Activated naive CD4-positive, alpha-beta T cell treated with anti-CD3 and anti-CD28 coated beads for 36 hours (primary cell): ENCODE measurements at regions not wholly inside any gene's neighbourhood (a gene's known extent, or its start where the extent isn't known, plus 50 kb on each side); places are given as distances from the start of the nearest gene placed in this dataset.

Experiments used
- CTCF ChIA-PET: fragments of 350-600 bp; sonication (Branson Sonifier 250); formaldehyde crosslinking; loops from one replicate; lab custom pipeline; 2021; ENCODE audit warnings: antibody characterized with exemption; lab: Charles Lee
- DNase-seq: peaks from one replicate; pipeline ENCODE4 v3.0.0-alpha.2; 2020
- H3K27ac Mint-ChIP-seq: one replicate; pipeline ENCODE4 v1.8.0; 2021; ENCODE audit warnings: mild to moderate bottlenecking, mixed read lengths
- H3K27me3 Mint-ChIP-seq: one replicate; pipeline ENCODE4 v1.8.0; 2021; ENCODE audit warnings: low read depth, mixed read lengths
- H3K36me3 Mint-ChIP-seq: one replicate; pipeline ENCODE4 v1.8.0; 2021; ENCODE audit warnings: low read depth, mixed read lengths
- H3K4me1 Mint-ChIP-seq: one replicate; pipeline ENCODE4 v1.8.0; 2021; ENCODE audit warnings: low read depth, mixed read lengths
- H3K4me3 Mint-ChIP-seq: one replicate; pipeline ENCODE4 v1.8.0; 2021; ENCODE audit warnings: mild to moderate bottlenecking, moderate library complexity, mixed read lengths
- H3K9me3 Mint-ChIP-seq: one replicate; pipeline ENCODE4 v1.8.0; 2021; ENCODE audit warnings: mixed read lengths
- intact Hi-C: fragments of 100-400 bp; cut with micrococcal nuclease; formaldehyde crosslinking; loops from one replicate; pipeline ENCODE4 v1.15.1; 2023

DNA sequence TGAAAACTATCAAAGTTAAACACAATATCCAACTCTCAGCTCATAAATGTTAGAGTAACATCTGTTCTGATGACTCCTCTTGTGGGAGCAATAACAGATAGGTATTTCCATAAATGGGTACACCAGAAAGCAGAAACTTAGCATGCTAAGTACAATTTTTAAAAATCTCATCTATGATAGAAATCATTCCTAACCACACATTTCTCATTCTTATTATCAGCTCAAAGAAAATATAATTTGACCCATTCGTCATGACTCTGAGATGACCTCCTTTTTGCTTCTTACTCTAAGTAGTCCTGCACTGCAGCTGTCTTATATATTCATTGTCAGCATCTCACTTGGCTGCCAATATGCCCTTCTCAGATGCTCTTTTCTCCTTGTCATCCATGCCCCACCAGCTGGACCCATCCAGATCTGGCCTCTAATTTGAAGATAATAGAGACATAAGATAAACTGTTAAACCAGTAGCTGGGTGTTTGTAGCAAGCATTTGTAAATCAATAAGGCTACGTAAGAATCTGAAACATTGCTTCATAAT lies 298.3 kb downstream of the KCNS3 start:
- intact Hi-C loops, result loop anchor here (5.0 kb wide), 1 partner anchor 454 kb away; no protein-coding TSS in a partner anchor
- no peak for DNase-seq
- Mint-ChIP-seq H3K4me3 (no peak overlapping the region), H3K27ac (no peak overlapping the region), H3K4me1 (no peaks in the 10 kb centered on the region), H3K9me3 (no peaks in the 10 kb centered on the region), H3K27me3 (peaks cover 9% of the 10 kb centered on the region), H3K36me3 (no peaks in the 10 kb centered on the region)
- CTCF ChIA-PET, result interaction anchor here (0.5 to 1.8 kb wide), 3 partner anchors 42 to 326 kb away, joined by 3 to 4 read pairs (median 4); no protein-coding TSS in a partner anchor

DNA sequence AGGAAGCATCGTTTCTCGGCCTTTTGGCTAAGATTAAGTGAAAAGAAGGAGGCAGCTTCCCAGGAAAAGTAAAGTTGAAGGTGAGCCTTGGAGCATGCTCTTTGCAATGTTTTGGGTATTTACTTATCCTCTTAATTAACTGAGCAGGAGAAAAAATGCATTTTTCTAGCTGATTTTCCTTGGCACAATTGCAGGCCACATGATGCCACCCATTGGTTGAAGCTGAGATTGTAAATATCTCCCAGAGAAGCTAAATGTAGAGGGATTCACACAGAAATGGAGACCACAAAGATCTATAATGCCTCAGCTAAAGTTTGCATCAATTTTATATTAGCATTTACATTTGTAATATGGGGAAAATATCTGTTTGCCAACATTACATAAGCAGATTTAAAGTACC lies 294.1 kb downstream of the KCNS3 start:
- no peaks in the 10 kb centered on the region for H3K36me3 Mint-ChIP-seq
- H3K27ac Mint-ChIP-seq, result no peak overlapping the region
- no peaks in the 10 kb centered on the region for H3K9me3 Mint-ChIP-seq
- intact Hi-C loops, result no loop called here
- H3K4me1 Mint-ChIP-seq, result no peaks in the 10 kb centered on the region
- CTCF ChIA-PET, result interaction anchor here (0.9 kb wide), 1 partner anchor 97 kb away, joined by 3 read pairs; no protein-coding TSS in a partner anchor
- H3K27me3 Mint-ChIP-seq, result peaks cover 2% of the 10 kb centered on the region
- DNase-seq, result no peak
- no peak overlapping the region for H3K4me3 Mint-ChIP-seq

DNA sequence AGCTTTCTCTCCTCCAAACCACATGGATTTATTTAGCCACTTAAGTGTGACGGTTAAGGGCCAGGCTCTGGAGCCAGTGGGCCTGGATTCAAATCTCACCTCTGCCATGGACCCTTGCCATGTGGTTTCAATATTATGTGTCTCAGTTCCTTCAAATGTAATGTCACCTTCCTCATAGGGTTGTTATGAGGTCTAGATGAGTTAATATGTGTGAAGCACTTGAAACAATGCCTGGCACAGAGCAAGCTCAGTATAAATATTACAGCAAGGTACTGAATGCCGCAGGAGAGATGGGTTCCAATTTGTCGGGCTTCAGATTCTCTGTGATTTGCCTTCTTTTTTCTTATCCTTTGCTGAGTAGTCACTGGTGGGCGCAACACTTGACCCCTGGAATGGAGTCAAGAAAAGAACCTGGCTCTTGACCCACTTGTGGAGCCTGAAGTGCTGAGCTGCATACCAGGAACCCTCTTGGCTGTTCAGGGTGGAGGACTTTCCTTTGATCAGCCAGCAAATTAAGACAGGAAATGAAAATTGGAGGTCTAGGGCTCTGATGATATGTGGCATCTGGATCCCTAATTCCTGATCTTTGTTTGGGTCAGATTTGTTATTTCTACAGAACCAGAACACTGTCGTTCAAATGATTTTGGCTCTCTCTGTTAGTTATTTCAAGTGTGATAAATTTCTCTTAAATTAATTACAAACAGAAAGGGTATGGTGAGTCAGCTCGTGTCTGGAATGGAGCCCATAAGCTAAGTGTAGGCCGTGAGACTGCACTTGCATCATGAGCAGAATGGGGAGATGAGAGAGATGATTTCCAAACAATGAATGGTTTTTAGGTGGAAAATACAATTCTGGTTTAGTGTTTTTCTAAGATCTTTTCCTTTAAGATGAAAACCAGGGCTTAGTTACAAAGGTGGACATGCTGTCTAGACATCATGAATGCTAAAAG lies 293.0 kb downstream of the KCNS3 start:
- Mint-ChIP-seq H3K27me3 (peaks cover 4% of the 10 kb centered on the region), H3K27ac (no peak overlapping the region), H3K36me3 (no peaks in the 10 kb centered on the region), H3K4me3 (no peak overlapping the region), H3K4me1 (no peaks in the 10 kb centered on the region), H3K9me3 (no peaks in the 10 kb centered on the region)
- CTCF ChIA-PET, result interaction anchor here (2.0 kb wide), 1 partner anchor 12 kb away, joined by 4 read pairs; no protein-coding TSS in a partner anchor
- DNase-seq, result no peak
- intact Hi-C loops, result no loop called here

DNA sequence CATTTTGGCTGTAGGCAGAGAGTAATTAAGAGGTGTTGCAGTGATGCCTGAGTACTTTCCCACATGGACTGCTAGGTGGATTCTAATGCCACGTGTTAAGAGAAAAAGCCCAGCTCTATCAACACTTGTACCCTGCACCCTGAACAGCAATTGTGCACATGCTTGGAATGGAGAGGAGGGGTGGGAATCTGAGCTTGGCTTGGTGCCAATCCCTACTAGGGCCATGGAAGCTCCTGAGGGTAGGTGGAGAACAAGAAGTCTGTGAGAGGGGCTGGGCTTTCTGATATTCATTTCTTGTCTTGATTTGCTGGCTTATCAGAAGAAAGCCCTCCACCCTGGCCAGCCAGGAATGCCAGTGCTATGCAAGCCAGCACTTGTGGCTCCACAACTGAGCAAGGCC lies 292.2 kb downstream of the KCNS3 start:
- Mint-ChIP-seq H3K4me1 (no peaks in the 10 kb centered on the region), H3K27ac (no peak overlapping the region), H3K9me3 (no peaks in the 10 kb centered on the region), H3K27me3 (peaks cover 4% of the 10 kb centered on the region), H3K4me3 (no peak overlapping the region), H3K36me3 (no peaks in the 10 kb centered on the region)
- CTCF ChIA-PET, result interaction anchor here (2.0 kb wide), 1 partner anchor 12 kb away, joined by 4 read pairs; no protein-coding TSS in a partner anchor
- intact Hi-C loops, result no loop called here
- no peak for DNase-seq

DNA sequence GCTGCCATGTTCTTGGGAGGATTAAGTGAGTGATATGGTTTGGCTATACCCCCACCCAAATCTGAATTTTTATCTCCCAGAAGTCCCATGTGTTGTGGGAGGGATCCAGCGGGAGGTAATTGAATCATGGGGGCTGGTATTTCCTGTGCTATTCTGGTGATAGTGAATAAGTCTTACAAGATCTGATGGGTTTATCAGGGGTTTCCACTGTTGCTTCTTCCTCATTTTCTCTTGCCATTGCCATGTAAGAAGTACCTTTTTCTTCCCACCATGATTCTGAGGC lies 291.4 kb downstream of the KCNS3 start:
- intact Hi-C loops, result no loop called here
- H3K36me3 Mint-ChIP-seq, result no peaks in the 10 kb centered on the region
- no peaks in the 10 kb centered on the region for H3K9me3 Mint-ChIP-seq
- no peak for DNase-seq
- peaks cover 4% of the 10 kb centered on the region for H3K27me3 Mint-ChIP-seq
- no peaks in the 10 kb centered on the region for H3K4me1 Mint-ChIP-seq
- H3K27ac Mint-ChIP-seq, result no peak overlapping the region
- H3K4me3 Mint-ChIP-seq, result no peak overlapping the region
- CTCF ChIA-PET, result no interaction called here

DNA sequence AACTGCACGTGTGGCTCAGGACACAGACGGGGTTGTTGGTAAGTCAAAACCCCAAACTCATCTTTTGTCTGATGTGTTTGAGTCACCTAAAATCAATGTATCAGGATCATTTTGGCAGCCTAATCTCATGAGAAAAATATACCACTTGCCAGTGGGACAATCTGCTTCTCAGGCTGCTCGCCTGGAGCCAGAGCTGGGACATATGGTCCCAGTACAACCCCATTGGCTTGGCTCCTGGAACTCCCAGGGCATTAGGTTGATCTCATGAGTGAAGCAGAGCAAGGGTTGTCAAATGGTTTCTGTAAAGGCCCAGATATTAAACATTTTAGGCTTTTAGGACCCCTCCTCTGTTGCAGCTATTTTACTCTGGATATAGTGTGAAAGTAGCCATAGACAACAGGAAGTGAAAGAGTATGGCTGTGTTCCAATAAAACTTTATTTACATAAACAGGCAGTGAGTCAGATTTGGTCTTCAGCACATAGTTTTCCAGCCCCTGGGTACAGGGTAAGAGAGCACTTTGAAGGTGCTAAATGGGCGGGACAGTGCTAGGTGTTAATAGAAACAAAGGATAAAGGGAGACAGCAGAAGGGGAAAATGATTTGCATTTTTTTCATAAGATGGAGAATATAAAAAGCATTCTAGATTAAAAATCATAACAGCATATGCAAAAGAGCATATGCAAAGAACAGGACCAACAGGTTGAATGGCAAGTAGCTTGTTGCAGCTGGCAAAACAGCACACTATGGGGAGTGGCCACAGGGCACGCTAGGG lies 290.8 kb downstream of the KCNS3 start:
- DNase-seq, result no peak
- Mint-ChIP-seq H3K36me3 (no peaks in the 10 kb centered on the region), H3K4me1 (no peaks in the 10 kb centered on the region), H3K9me3 (no peaks in the 10 kb centered on the region), H3K27me3 (peaks cover 4% of the 10 kb centered on the region), H3K27ac (no peak overlapping the region), H3K4me3 (no peak overlapping the region)
- intact Hi-C loops, result no loop called here
- CTCF ChIA-PET, result no interaction called here

DNA sequence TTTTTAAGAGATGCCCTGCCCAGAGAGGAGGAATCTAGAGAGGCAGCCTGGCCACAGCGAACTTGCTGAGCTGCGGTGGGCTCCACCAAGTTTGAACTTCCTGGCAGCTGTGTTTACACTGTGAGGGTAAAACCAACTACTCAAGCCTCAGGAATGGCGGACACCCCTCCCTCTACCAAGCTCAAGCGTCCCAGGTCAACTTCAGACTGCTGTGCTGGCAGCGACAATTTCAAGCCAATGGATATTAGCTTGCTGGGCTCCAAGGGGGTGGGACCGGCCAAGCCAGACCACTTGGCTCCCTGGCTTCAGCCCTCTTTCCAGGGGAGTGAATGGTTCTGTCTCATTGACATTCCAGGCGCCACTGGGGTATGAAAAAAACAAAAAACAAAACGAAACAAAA lies 289.4 kb downstream of the KCNS3 start:
- CTCF ChIA-PET, result interaction anchor here (0.7 kb wide), 1 partner anchor 1762 kb away, joined by 3 read pairs; no protein-coding TSS in a partner anchor
- Mint-ChIP-seq H3K4me3 (no peak overlapping the region), H3K36me3 (no peaks in the 10 kb centered on the region), H3K27me3 (peaks cover 4% of the 10 kb centered on the region), H3K9me3 (no peaks in the 10 kb centered on the region), H3K4me1 (no peaks in the 10 kb centered on the region), H3K27ac (no peak overlapping the region)
- intact Hi-C loops, result no loop called here
- no peak for DNase-seq

DNA sequence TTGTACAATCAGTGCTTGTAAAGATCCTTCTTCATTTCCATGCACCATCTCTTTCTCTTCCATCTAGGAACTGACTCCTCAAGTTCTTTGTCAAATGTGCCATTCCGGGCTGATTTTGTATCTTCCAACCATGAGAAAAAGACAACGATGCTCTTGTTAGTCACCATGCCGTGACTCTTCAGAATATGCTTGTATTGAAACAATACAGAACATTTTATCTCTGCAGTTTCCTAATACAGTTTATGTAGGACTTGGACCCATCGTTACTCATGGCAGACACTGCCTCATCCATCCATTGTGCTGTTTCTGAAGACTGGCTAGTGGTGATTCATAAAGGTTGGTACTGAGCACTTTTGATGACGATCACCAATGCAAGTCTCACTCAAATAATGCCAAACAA lies 283.2 kb downstream of the KCNS3 start:
- intact Hi-C loops, result no loop called here

DNA sequence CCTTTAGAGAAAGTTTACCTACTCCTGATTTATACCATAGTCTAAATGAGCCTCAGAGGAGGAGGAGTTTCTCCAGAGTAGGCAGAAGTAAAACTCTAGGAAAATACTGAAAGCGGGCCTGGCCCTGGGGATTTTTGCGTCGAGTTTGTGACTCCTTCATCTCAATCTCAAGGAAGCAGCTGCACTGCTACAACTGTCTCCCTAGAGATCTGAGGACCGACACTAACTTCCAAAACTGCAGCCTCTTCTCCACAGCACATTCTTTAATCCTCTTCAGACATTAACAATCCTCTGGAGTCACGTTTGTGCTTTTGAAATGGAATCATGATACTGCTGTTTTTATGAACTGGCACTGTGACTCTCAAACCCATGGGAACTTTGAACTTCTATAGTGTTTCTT lies 281.4 kb downstream of the KCNS3 start:
- CTCF ChIA-PET, result interaction anchor here (0.9 kb wide), 1 partner anchor 10 kb away, joined by 3 read pairs; no protein-coding TSS in a partner anchor
- H3K4me3 Mint-ChIP-seq, result no peak overlapping the region
- no peaks in the 10 kb centered on the region for H3K9me3 Mint-ChIP-seq
- H3K27ac Mint-ChIP-seq, result no peak overlapping the region
- DNase-seq, result no peak
- H3K27me3 Mint-ChIP-seq, result no peaks in the 10 kb centered on the region
- intact Hi-C loops, result no loop called here
- H3K4me1 Mint-ChIP-seq, result no peaks in the 10 kb centered on the region
- no peaks in the 10 kb centered on the region for H3K36me3 Mint-ChIP-seq

More for the DNA sequence above, 283.2 kb downstream of the KCNS3 start:
- H3K9me3 Mint-ChIP-seq, result no peaks in the 10 kb centered on the region
- H3K27me3 Mint-ChIP-seq, result no peaks in the 10 kb centered on the region
- CTCF ChIA-PET, result no interaction called here
- H3K27ac Mint-ChIP-seq, result no peak overlapping the region
- H3K4me1 Mint-ChIP-seq, result no peaks in the 10 kb centered on the region
- no peaks in the 10 kb centered on the region for H3K36me3 Mint-ChIP-seq
- DNase-seq, result no peak
- H3K4me3 Mint-ChIP-seq, result no peak overlapping the region

DNA sequence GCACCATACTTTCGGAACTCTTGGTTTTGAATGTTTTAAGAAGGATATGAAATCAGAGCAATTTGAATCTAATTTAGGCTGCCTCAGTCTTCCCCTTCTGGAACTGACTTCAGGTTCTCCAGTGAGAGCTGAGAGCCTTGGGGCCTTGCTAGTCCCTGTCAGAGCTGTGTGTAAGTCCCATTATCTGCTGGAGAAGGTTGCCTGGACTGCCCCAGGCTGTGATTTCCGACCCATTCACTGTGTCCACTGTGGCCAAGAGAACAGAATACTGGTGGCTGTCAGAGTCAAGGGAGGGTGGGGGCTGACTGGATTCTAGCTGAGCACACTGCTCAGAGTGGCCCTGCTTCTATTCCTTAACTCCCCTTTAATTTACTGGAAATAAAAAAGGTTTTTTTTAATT lies 278.0 kb downstream of the KCNS3 start:
- DNase-seq, result no peak
- Mint-ChIP-seq H3K9me3 (no peaks in the 10 kb centered on the region), H3K27ac (no peak overlapping the region), H3K4me3 (no peak overlapping the region), H3K36me3 (no peaks in the 10 kb centered on the region), H3K4me1 (no peaks in the 10 kb centered on the region), H3K27me3 (peaks cover 4% of the 10 kb centered on the region)
- intact Hi-C loops, result no loop called here
- CTCF ChIA-PET, result no interaction called here

DNA sequence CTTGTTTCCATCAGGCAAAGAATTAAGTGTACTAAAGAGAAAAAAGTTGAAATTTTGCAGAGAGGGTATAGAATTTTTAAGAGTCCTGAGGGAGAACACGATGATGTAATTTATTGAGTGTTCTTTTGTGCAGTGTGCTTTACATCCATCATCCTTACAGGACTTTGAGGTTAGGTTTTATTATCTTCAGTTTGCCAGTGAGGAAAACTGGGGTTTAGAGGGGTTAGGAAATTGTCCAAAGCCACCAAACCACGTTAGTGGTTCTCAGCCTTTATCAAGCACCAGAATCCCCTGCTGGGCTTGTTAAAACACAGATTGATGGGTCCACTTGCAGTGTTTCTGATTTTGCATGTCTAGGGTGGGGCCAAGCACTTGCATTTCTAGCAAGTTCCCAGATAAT lies 277.5 kb downstream of the KCNS3 start:
- intact Hi-C loops, result no loop called here
- Mint-ChIP-seq H3K27me3 (peaks cover 4% of the 10 kb centered on the region), H3K4me1 (no peaks in the 10 kb centered on the region), H3K4me3 (no peak overlapping the region), H3K27ac (no peak overlapping the region), H3K36me3 (no peaks in the 10 kb centered on the region), H3K9me3 (no peaks in the 10 kb centered on the region)
- no peak for DNase-seq
- CTCF ChIA-PET, result no interaction called here

DNA sequence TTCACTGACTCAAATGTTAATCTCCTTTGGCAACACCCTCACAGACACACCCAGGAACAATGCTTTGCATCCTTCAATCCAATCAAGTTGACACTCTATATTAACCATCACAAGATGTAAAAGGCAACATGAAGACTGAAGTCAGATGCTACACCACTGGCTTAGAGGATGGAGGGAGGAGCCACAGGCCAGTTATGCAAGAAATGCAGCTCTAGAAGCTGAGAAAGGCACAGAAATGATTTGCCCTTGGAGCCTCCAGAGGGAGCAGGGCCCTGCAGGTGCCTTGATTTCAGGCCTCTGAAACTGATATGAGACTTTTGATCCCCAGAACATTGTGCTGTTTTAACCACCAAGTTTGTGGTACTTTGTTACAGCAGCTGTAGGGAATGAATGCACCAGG lies 276.3 kb downstream of the KCNS3 start:
- Mint-ChIP-seq H3K27me3 (peaks cover 4% of the 10 kb centered on the region), H3K27ac (no peak overlapping the region), H3K4me1 (no peaks in the 10 kb centered on the region), H3K9me3 (no peaks in the 10 kb centered on the region), H3K4me3 (no peak overlapping the region), H3K36me3 (no peaks in the 10 kb centered on the region)
- no peak for DNase-seq
- CTCF ChIA-PET, result no interaction called here
- intact Hi-C loops, result no loop called here
